Type B pancreatic cell (in vitro differentiated cells): ENCODE measurements at regions not wholly inside any gene's neighbourhood (a gene's known extent, or its start where the extent isn't known, plus 50 kb on each side); places are given as distances from the start of the nearest gene placed in this dataset.

ENCODE experiments used
- DNase-seq: peaks from one replicate; pipeline ENCODE4 v3.0.0; 2021; ENCODE audit warnings: mixed read lengths; ENCODE audit not compliant: unreplicated experiment; ENCODE audit errors: extremely low spot score
- H3K27ac Mint-ChIP-seq: 2 replicates; pipeline ENCODE4 v1.8.0; 2021; ENCODE audit warnings: mild to moderate bottlenecking, mixed read lengths
- H3K27me3 Mint-ChIP-seq: 2 replicates; pipeline ENCODE4 v1.8.0; 2021; ENCODE audit warnings: mixed read lengths
- H3K36me3 Mint-ChIP-seq: 2 replicates; pipeline ENCODE4 v1.8.0; 2021; ENCODE audit warnings: mixed read lengths
- H3K4me1 Mint-ChIP-seq: one replicate; pipeline ENCODE4 v1.8.0; 2021; ENCODE audit warnings: mixed read lengths; ENCODE audit not compliant: unreplicated experiment
- H3K4me3 Mint-ChIP-seq: 2 replicates; pipeline ENCODE4 v1.8.0; 2021; ENCODE audit warnings: mild to moderate bottlenecking, mixed read lengths
- H3K9me3 Mint-ChIP-seq: 2 replicates; pipeline ENCODE4 v1.8.0; 2021; ENCODE audit warnings: mixed read lengths
- TF ChIP-seq, protein P1 (sequence below): fragments of 200-600 bp; sonication (generic); conservative IDR thresholded peaks from 2 replicates; pipeline ENCODE4 v1.5.0; 2021; ENCODE audit warnings: antibody characterized with exemption, mild to moderate bottlenecking

DNA sequence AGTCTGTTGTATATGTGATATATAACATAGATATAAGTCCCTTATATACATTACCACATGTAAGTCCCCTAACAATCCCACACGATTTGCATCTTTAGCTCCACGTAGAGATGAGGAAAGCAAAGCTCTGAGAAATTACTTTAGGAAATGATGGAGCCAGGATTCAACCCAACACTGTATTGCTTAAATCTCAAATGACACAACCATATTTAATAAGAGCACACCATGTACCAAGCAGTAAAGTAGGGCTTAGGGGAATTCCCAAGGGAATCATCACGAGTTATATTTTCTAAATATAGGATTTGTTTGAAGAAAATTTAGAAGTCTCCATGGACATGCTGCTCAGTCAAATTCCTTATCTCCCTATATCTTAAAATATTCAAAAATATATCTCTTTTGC lies 61.3 kb upstream of the POMP start:
- TF ChIP-seq, protein P1, sequence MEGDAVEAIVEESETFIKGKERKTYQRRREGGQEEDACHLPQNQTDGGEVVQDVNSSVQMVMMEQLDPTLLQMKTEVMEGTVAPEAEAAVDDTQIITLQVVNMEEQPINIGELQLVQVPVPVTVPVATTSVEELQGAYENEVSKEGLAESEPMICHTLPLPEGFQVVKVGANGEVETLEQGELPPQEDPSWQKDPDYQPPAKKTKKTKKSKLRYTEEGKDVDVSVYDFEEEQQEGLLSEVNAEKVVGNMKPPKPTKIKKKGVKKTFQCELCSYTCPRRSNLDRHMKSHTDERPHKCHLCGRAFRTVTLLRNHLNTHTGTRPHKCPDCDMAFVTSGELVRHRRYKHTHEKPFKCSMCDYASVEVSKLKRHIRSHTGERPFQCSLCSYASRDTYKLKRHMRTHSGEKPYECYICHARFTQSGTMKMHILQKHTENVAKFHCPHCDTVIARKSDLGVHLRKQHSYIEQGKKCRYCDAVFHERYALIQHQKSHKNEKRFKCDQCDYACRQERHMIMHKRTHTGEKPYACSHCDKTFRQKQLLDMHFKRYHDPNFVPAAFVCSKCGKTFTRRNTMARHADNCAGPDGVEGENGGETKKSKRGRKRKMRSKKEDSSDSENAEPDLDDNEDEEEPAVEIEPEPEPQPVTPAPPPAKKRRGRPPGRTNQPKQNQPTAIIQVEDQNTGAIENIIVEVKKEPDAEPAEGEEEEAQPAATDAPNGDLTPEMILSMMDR, result no peak
- H3K9me3 Mint-ChIP-seq, result no peaks in the 10 kb centered on the region

DNA sequence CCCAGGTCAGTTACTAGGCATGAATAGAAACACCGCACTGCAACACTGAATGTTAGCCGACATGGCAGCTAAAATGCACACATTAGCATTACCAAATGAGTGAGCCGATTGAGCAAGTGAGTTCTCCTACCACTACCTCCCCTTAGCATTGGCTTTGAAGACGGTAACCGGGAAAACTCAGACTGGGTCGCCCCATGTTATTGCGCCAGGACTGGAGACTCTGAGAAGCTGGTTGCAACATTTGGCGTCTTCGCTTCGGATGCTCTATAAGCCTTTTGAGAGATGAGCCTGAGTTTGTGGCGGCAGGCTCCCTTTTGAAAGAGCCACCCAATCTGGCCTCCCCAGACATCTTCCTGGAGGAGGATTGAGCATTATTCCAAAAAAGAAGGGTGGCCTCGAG lies 68.5 kb upstream of the POMP start:
- Mint-ChIP-seq H3K27me3 (peaks cover 16% of the 10 kb centered on the region), H3K9me3 (no peaks in the 10 kb centered on the region), H3K27ac (no peak overlapping the region), H3K36me3 (no peaks in the 10 kb centered on the region), H3K4me3 (no peak overlapping the region), H3K4me1 (no peaks in the 10 kb centered on the region)
- TF ChIP-seq, protein P1, result no peak
- no peak for DNase-seq

More for the DNA sequence above, 61.3 kb upstream of the POMP start:
- Mint-ChIP-seq H3K27ac (no peak overlapping the region), H3K36me3 (no peaks in the 10 kb centered on the region), H3K4me3 (no peak overlapping the region), H3K4me1 (no peaks in the 10 kb centered on the region), H3K27me3 (peaks cover 6% of the 10 kb centered on the region)
- no peak for DNase-seq

DNA sequence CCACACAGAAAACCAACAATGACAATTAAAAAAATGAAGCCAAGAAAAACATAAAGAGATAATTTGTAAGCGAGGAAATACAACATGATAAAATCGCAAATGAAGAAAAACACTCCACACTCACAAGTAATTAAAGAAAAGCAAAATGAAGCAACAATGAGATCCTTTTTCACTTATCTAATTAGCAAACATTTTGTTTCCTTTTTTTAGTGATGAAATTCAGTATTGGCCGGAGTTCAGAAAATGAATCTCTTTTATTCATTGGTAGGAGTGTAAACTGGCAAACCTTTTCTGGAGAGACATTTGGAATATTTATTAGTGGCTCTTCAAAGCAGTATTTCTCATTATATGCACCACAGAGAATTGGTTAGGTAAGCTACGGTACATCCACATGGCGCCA lies 70.6 kb upstream of the POMP start:
- no peaks in the 10 kb centered on the region for H3K9me3 Mint-ChIP-seq
- H3K36me3 Mint-ChIP-seq, result no peaks in the 10 kb centered on the region
- no peaks in the 10 kb centered on the region for H3K4me1 Mint-ChIP-seq
- DNase-seq, result no peak
- H3K27ac Mint-ChIP-seq, result no peak overlapping the region
- H3K27me3 Mint-ChIP-seq, result peaks cover 15% of the 10 kb centered on the region
- TF ChIP-seq, protein P1, result no peak
- H3K4me3 Mint-ChIP-seq, result no peak overlapping the region

DNA sequence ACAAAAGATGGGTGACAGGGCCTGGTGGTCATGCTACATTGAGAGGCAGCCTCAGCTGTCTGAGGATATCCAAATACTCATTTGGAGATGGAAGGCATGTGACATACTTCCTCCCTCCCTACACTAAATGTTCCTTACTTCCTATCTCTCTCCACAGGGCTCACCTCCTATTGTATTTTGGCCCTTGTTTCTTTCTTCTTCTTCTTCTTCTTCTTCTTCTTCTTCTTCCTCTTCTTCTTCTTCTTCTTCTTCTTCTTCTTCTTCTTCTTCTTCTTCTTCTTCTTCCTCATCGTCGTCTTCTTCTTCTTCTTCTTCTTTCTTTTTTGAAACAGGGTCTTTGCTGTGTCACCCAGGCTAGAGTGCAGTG lies 71.8 kb upstream of the POMP start:
- no peak for DNase-seq
- Mint-ChIP-seq H3K4me3 (no peak overlapping the region), H3K27ac (no peak overlapping the region), H3K9me3 (no peaks in the 10 kb centered on the region), H3K4me1 (peaks cover 8% of the 10 kb centered on the region), H3K27me3 (peaks cover 18% of the 10 kb centered on the region), H3K36me3 (no peaks in the 10 kb centered on the region)
- TF ChIP-seq, protein P1, result no peak

DNA sequence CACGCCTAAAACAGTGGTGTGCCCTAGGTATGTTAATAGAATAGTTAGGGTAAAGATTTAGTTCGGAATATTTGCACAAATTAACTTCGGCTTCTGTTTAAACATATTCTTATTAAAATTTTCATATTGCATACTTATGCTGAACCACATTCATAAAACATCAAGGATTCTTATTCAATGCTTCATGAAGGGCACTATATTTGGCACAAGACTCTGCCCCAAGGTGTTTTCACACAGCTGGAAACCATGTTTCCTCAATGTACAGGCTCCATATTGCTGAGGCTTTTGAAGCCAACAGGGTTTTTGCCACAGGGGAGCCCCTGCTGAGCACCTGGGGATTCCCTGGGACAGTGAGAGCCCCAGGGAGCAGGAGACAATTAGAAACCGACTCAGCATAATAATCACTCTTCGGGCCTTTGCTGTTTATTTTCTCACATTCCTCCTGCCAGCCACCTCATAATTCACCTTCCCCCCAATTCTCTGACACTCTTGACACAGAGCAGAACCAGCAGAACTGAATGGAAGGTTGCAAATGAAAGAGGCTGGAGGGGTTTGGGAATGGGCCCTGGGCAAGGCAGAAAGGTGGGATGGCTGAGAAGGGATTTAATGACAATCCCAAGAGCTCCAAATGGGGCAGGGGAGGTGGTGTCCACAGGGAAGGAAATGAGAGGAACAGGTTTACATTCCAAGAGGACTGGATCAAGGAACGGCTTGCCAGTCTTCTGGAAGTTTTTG lies 72.3 kb upstream of the POMP start:
- peaks cover 18% of the 10 kb centered on the region for H3K27me3 Mint-ChIP-seq
- DNase-seq, result no peak

More for the DNA sequence above, 72.3 kb upstream of the POMP start:
- Mint-ChIP-seq H3K27ac (no peak overlapping the region), H3K4me1 (peaks cover 12% of the 10 kb centered on the region), H3K9me3 (no peaks in the 10 kb centered on the region), H3K4me3 (no peak overlapping the region), H3K36me3 (no peaks in the 10 kb centered on the region)
- TF ChIP-seq, protein P1, result no peak
